ENCODE measurements at regions not wholly inside any gene's neighbourhood (a gene's known extent, or its start where the extent isn't known, plus 50 kb on each side); places are given as distances from the start of the nearest gene placed in this dataset.

GRCh38 chr20:40805592-40805991 is 116.6 kb upstream of the MAFB start:
- DNase-seq (no peak), ATAC-seq (no peak), FAIRE-seq (no peak)
- Histone ChIP-seq H3K36me3 (no peaks in the 10 kb centered on the region), H3K9me3 (no peaks in the 10 kb centered on the region), H3K4me3 (no peak overlapping the region), H3K27me3 (no peaks in the 10 kb centered on the region), H3K27ac (no peak overlapping the region), H3K4me1 (no peaks in the 10 kb centered on the region)
- TF ChIP-seq CTCF (IDR thresholded peaks at IDR 0.05), result no peak
- WGBS, 2 donors, result 56 to 70% methylated on average over 3 of the region's 3 CpGs
- intact Hi-C loops (cut with DNase I), result loop anchor here in 1 of 3 donors (10.0 kb wide), 1 partner anchor 59 kb away; no protein-coding TSS in a partner anchor

GRCh38 chr20:40806929-40807820 is 118.1 kb upstream of the MAFB start:
- 17 to 19% methylated on average over 21 of the region's 21 CpGs for WGBS, 2 donors
- FAIRE-seq (no peak), DNase-seq (no peak), ATAC-seq (peak in 1 of 4 donors; percentile 31)
- intact Hi-C loops (cut with DNase I), result loop anchor here in 1 of 3 donors (10.0 kb wide), 1 partner anchor 58 kb away; no protein-coding TSS in a partner anchor
- Histone ChIP-seq H3K27ac (no peak overlapping the region), H3K9me3 (no peaks in the 10 kb centered on the region), H3K36me3 (no peaks in the 10 kb centered on the region), H3K4me1 (no peaks in the 10 kb centered on the region), H3K4me3 (no peak overlapping the region), H3K27me3 (no peaks in the 10 kb centered on the region)
- TF ChIP-seq CTCF (IDR thresholded peaks at IDR 0.05), result no peak

GRCh38 chr20:40807821-40808170 is 118.8 kb upstream of the MAFB start:
- H3K4me3 ChIP-seq, result no peak overlapping the region
- ATAC-seq, result no peak
- no peak for FAIRE-seq
- no peak overlapping the region for H3K27ac ChIP-seq
- 43 to 45% methylated on average over 2 of the region's 2 CpGs for WGBS, 2 donors
- H3K27me3 ChIP-seq, result no peaks in the 10 kb centered on the region
- intact Hi-C loops (cut with DNase I), result loop anchor here in 1 of 3 donors (10.0 kb wide), 1 partner anchor 57 kb away; no protein-coding TSS in a partner anchor
- H3K4me1 ChIP-seq, result no peaks in the 10 kb centered on the region
- no peak for TF ChIP-seq CTCF (IDR thresholded peaks at IDR 0.05)
- no peaks in the 10 kb centered on the region for H3K36me3 ChIP-seq
- no peak for DNase-seq
- no peaks in the 10 kb centered on the region for H3K9me3 ChIP-seq

GRCh38 chr20:40808936-40809335 is 119.9 kb upstream of the MAFB start:
- Histone ChIP-seq H3K4me3 (no peak overlapping the region), H3K9me3 (no peaks in the 10 kb centered on the region)
- FAIRE-seq, result no peak

More at GRCh38 chr20:40808936-40809335, 119.9 kb upstream of the MAFB start:
- WGBS, 2 donors, result 60 to 66% methylated on average over 6 of the region's 6 CpGs
- Histone ChIP-seq H3K27me3 (no peaks in the 10 kb centered on the region), H3K4me1 (no peaks in the 10 kb centered on the region), H3K27ac (no peak overlapping the region), H3K36me3 (no peaks in the 10 kb centered on the region)
- DNase-seq (no peak), ATAC-seq (no peak)
- intact Hi-C loops (cut with DNase I), result loop anchor here in 1 of 3 donors (10.0 kb wide), 1 partner anchor 56 kb away; no protein-coding TSS in a partner anchor
- TF ChIP-seq CTCF (IDR thresholded peaks at IDR 0.05), result no peak
